ENCODE measurements at regions not wholly inside any gene's neighbourhood (a gene's known extent, or its start where the extent isn't known, plus 50 kb on each side); places are given as distances from the start of the nearest gene placed in this dataset.

DNA sequence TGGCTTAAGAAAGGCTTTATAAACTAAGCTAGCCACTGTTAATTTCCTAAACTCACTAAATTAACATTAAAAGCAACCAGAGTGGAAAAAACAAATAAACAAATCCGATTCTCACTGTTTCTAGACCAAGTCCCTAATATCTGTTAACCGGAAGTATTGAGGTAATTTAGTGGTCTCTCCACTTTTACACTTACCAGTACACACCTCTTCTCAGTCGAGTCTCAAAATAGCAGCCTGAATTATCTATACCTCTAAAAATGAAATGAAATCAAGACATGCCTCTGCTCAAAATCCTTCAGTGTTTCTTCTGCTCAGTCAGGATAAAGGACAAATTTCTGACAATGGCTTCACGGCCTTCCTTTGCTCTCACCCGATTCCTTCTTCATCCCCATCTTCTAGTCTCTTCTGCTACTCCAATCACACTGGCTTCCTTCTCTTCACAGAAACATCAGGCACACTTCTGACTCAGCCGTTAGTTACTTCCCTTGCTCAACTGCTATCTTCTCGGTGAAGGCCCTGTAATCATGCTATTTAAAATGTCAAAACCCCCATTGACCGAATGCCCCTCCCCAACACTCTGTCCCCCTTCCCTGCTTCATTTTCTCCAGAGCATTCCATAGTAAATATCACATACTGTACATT, 161.3 kb downstream of the KITLG start:
- H3K4me1 ChIP-seq (ENCODE audit: insufficient read depth, low read length), result no peaks in the 10 kb centered on the region
- TF ChIP-seq CTCF (IDR thresholded peaks at IDR 0.05), result no peak
- Mint-ChIP-seq H3K9me3 (no peaks in the 10 kb centered on the region), H3K36me3 (ENCODE audit: low read depth) (no peaks in the 10 kb centered on the region), H3K27ac (no peak overlapping the region), H3K4me3 (no peak overlapping the region), H3K27me3 (no peaks in the 10 kb centered on the region), H3K4me1 (ENCODE audit: low read depth) (no peaks in the 10 kb centered on the region)
- ATAC-seq (ENCODE audit: poor library complexity) (no peak), DNase-seq (no peak)
- H3K4me3 ChIP-seq (ENCODE audit: low read length), result no peak overlapping the region
- no peak overlapping the region for H3K27ac ChIP-seq (ENCODE audit: low read depth in 1 of 2, low read length in 2 of 2)
- no peaks in the 10 kb centered on the region for H3K27me3 ChIP-seq (ENCODE audit: control insufficient read depth in 1 of 2, insufficient read depth in 2 of 2, low read length in 2 of 2)
- intact Hi-C loops (cut with DNase I, micrococcal nuclease), result no loop called here
- POLR2A ChIA-PET, result no interaction called here
- CTCF ChIA-PET, result no interaction called here
- H3K36me3 ChIP-seq (ENCODE audit: insufficient read depth, low read length), result no peaks in the 10 kb centered on the region
- H3K9me3 ChIP-seq (ENCODE audit: control insufficient read depth in 1 of 2, insufficient read depth in 1 of 2, low read length in 2 of 2), result no peaks in the 10 kb centered on the region

DNA sequence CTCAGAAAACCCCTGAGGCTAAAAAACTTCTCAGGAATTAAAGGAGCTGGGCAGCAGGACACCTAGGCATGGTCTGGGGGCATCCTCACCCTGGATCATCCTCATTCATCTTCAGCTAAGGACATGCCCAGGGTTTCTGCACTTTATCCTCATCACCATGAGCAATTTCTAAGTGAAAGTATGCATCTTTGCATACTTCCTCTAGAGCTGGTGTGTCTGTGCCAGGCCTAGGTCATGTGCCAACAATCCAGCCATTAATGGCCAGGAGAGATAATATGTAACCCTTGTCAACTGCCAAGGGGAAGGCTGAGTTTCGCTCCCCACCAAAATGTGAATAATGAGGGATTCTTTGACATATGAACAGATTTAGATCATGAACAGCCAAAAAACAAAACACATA, 160.5 kb downstream of the KITLG start:
- H3K36me3 Mint-ChIP-seq (ENCODE audit: low read depth), result no peaks in the 10 kb centered on the region
- no peak for ATAC-seq (ENCODE audit: poor library complexity)

DNA sequence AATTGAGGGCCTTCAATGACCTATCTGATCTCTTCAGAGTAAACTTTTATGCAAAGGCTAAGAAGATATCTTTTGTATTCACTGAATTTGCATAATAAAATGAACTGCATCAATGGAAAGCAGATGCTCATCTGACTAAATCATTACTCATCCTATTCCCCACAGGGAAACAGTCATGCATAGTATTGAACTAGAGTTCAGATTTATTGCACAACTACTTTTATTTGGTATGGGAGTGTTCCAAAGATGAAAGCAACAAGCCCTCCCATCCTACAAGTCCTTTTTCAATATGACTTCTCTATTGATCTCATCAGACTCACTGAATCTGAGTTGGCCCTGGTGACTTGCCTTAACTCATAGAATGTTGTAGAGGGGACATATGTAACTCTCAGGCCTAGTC, 159.8 kb downstream of the KITLG start:
- intact Hi-C loops (cut with DNase I, micrococcal nuclease), result no loop called here
- Mint-ChIP-seq H3K4me1 (ENCODE audit: low read depth) (no peaks in the 10 kb centered on the region), H3K27ac (no peak overlapping the region), H3K4me3 (no peak overlapping the region), H3K27me3 (no peaks in the 10 kb centered on the region), H3K36me3 (ENCODE audit: low read depth) (no peaks in the 10 kb centered on the region), H3K9me3 (no peaks in the 10 kb centered on the region)
- Histone ChIP-seq H3K4me1 (ENCODE audit: insufficient read depth, low read length) (no peaks in the 10 kb centered on the region), H3K27me3 (ENCODE audit: control insufficient read depth in 1 of 2, insufficient read depth in 2 of 2, low read length in 2 of 2) (no peaks in the 10 kb centered on the region), H3K4me3 (ENCODE audit: low read length) (no peak overlapping the region), H3K36me3 (ENCODE audit: insufficient read depth, low read length) (no peaks in the 10 kb centered on the region), H3K27ac (ENCODE audit: low read depth in 1 of 2, low read length in 2 of 2) (no peak overlapping the region), H3K9me3 (ENCODE audit: control insufficient read depth in 1 of 2, insufficient read depth in 1 of 2, low read length in 2 of 2) (no peaks in the 10 kb centered on the region)
- DNase-seq, result no peak
- no peak for ATAC-seq (ENCODE audit: poor library complexity)
- CTCF ChIA-PET, result no interaction called here
- POLR2A ChIA-PET, result no interaction called here
- no peak for TF ChIP-seq CTCF (IDR thresholded peaks at IDR 0.05)

More for the DNA sequence above, 160.5 kb downstream of the KITLG start:
- DNase-seq, result no peak
- H3K9me3 Mint-ChIP-seq, result no peaks in the 10 kb centered on the region
- POLR2A ChIA-PET, result no interaction called here
- H3K36me3 ChIP-seq (ENCODE audit: insufficient read depth, low read length), result no peaks in the 10 kb centered on the region
- no peaks in the 10 kb centered on the region for H3K4me1 ChIP-seq (ENCODE audit: insufficient read depth, low read length)
- no peak overlapping the region for H3K27ac ChIP-seq (ENCODE audit: low read depth in 1 of 2, low read length in 2 of 2)
- no peaks in the 10 kb centered on the region for H3K9me3 ChIP-seq (ENCODE audit: control insufficient read depth in 1 of 2, insufficient read depth in 1 of 2, low read length in 2 of 2)
- intact Hi-C loops (cut with DNase I, micrococcal nuclease), result no loop called here
- no peaks in the 10 kb centered on the region for H3K4me1 Mint-ChIP-seq (ENCODE audit: low read depth)
- no peak overlapping the region for H3K4me3 Mint-ChIP-seq
- no peak overlapping the region for H3K4me3 ChIP-seq (ENCODE audit: low read length)
- TF ChIP-seq CTCF (IDR thresholded peaks at IDR 0.05), result no peak
- H3K27me3 ChIP-seq (ENCODE audit: control insufficient read depth in 1 of 2, insufficient read depth in 2 of 2, low read length in 2 of 2), result no peaks in the 10 kb centered on the region
- no peak overlapping the region for H3K27ac Mint-ChIP-seq
- CTCF ChIA-PET, result no interaction called here
- no peaks in the 10 kb centered on the region for H3K27me3 Mint-ChIP-seq
